Neural progenitor cell (in vitro differentiated cells): ENCODE measurements at regions not wholly inside any gene's neighbourhood (a gene's known extent, or its start where the extent isn't known, plus 50 kb on each side); places are given as distances from the start of the nearest gene placed in this dataset.

Experiments used
- CTCF ChIP-seq: fragments of 200-600 bp; sonication (generic); IDR thresholded peaks from 2 replicates; pipeline ENCODE4 v1.5.1; 2017; ENCODE audit warnings: antibody characterized with exemption, mild to moderate bottlenecking
- EZH2 ChIP-seq: fragments of 200-600 bp; sonication (generic); IDR thresholded peaks from 2 replicates; pipeline ENCODE4 v1.6.1; 2017; ENCODE audit warnings: antibody characterized with exemption, mild to moderate bottlenecking, moderate library complexity

GRCh38 chr15:62931650-62932049 lies 110.9 kb upstream of the TPM1 start:
- TF ChIP-seq EZH2 (no peak), CTCF (no peak)
